ENCODE measurements at regions not wholly inside any gene's neighbourhood (a gene's known extent, or its start where the extent isn't known, plus 50 kb on each side); places are given as distances from the start of the nearest gene placed in this dataset.
A peak's percentile ranks its signal among the peaks of the same experiment; 100 is the strongest.
"Not testable (repeated sequence)": the region's sequence is repeated elsewhere in the genome, so short reads cannot be mapped to it uniquely, and the experiment has no call there.

- DNase-seq; in situ Hi-C loops (cut with MboI; ENCODE audit: low pct_ligation_motif_present in 1 of 4, low pct_unique_long_range_greater_than_20kb in 1 of 4, low sequenced_read_pairs in 3 of 4); H3K4me3 ChIP-seq; H3K9me3 ChIP-seq; H3K27me3 ChIP-seq; H3K27ac ChIP-seq; intact Hi-C loops (cut with DNase I; ENCODE audit: low total_unique reads); H3K36me3 ChIP-seq; H3K4me1 ChIP-seq: not testable (repeated sequence)
- WGBS, 2 donors (ENCODE audit: low coverage in 1 of 2) = 43% methylated on average over 2 of the region's 2 CpGs; no CpG with 5 or more reads in 1 of the 2 donors
Measured at GRCh38 chr2:87198422-87198821, 176.8 kb upstream of the PLGLB1 start.

GRCh38 chr2:87199228-87199627 lies 177.6 kb upstream of the PLGLB1 start:
- in situ Hi-C loops (cut with MboI; ENCODE audit: low pct_ligation_motif_present in 1 of 4, low pct_unique_long_range_greater_than_20kb in 1 of 4, low sequenced_read_pairs in 3 of 4); H3K27ac ChIP-seq; H3K27me3 ChIP-seq; H3K36me3 ChIP-seq; H3K9me3 ChIP-seq; H3K4me1 ChIP-seq; H3K4me3 ChIP-seq; DNase-seq; intact Hi-C loops (cut with DNase I; ENCODE audit: low total_unique reads): not testable (repeated sequence)
- WGBS, 2 donors (ENCODE audit: low coverage in 1 of 2) = no CpG with 5 or more reads among the region's 9 CpGs

- WGBS, 2 donors (ENCODE audit: low coverage in 1 of 2) = 94% methylated on average over 4 of the region's 8 CpGs; no CpG with 5 or more reads in 1 of the 2 donors
Measured at GRCh38 chr2:87204569-87205147, 183.0 kb upstream of the PLGLB1 start.

DNA sequence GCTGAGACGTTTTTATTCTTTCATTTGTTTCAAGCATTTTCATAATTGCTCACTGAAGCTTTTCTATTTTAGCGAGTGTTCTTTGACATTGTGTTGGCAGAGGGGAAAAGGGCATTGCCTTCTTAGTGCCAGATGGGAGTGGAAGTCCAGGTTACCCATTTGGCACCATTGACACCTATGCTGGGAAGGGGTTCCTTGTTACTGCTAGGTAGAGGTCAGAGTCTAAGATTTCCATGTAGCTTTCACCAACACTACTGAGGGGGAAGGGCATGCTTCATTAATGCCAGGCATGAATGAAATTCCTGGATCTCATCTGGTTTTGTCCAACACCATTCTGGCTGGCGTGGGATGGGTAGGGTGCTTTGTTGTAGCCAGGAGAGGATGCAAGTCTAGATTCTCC lies 191.3 kb upstream of the PLGLB1 start:
- DNase-seq; H3K4me1 ChIP-seq; H3K9me3 ChIP-seq; H3K27me3 ChIP-seq; intact Hi-C loops (cut with DNase I; ENCODE audit: low total_unique reads); H3K36me3 ChIP-seq; H3K4me3 ChIP-seq; H3K27ac ChIP-seq; in situ Hi-C loops (cut with MboI; ENCODE audit: low pct_ligation_motif_present in 1 of 4, low pct_unique_long_range_greater_than_20kb in 1 of 4, low sequenced_read_pairs in 3 of 4): not testable (repeated sequence)
- 88% methylated on average over 1 of the region's 3 CpGs; no CpG with 5 or more reads in 1 of the 2 donors for WGBS, 2 donors (ENCODE audit: low coverage in 1 of 2)

More at GRCh38 chr2:87204569-87205147, 183.0 kb upstream of the PLGLB1 start:
- H3K4me3 ChIP-seq; in situ Hi-C loops (cut with MboI; ENCODE audit: low pct_ligation_motif_present in 1 of 4, low pct_unique_long_range_greater_than_20kb in 1 of 4, low sequenced_read_pairs in 3 of 4); H3K27me3 ChIP-seq; H3K4me1 ChIP-seq; DNase-seq; H3K9me3 ChIP-seq; intact Hi-C loops (cut with DNase I; ENCODE audit: low total_unique reads); H3K36me3 ChIP-seq; H3K27ac ChIP-seq: not testable (repeated sequence)

DNA sequence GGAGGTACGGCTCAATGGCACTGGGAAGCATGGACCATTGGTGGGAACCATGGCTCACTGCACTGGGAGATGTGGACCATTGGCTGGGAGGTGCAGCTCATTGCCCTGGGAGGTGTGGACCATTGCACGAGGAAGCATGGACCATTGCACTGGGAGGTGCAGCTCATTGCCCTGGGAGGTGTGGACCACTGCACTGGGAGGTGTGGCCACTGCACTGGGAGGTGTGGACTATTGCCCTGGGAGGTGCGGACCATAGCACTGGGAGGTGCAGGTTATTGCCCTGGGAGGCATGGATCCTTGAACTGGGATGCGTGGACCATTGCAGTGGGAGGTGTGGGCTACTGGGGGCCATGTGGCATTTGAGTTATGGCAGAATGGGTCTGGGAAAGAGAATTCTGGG lies 195.4 kb upstream of the PLGLB1 start:
- H3K27me3 ChIP-seq; DNase-seq; in situ Hi-C loops (cut with MboI; ENCODE audit: low pct_ligation_motif_present in 1 of 4, low pct_unique_long_range_greater_than_20kb in 1 of 4, low sequenced_read_pairs in 3 of 4); H3K36me3 ChIP-seq; H3K4me1 ChIP-seq; H3K9me3 ChIP-seq; H3K4me3 ChIP-seq; H3K27ac ChIP-seq; intact Hi-C loops (cut with DNase I; ENCODE audit: low total_unique reads): not testable (repeated sequence)
- 20% methylated on average over 1 of the region's 4 CpGs; no CpG with 5 or more reads in 1 of the 2 donors for WGBS, 2 donors (ENCODE audit: low coverage in 1 of 2)

GRCh38 chr2:87217741-87218410 lies 196.2 kb upstream of the PLGLB1 start:
- H3K36me3 ChIP-seq; in situ Hi-C loops (cut with MboI; ENCODE audit: low pct_ligation_motif_present in 1 of 4, low pct_unique_long_range_greater_than_20kb in 1 of 4, low sequenced_read_pairs in 3 of 4); H3K27ac ChIP-seq; H3K4me1 ChIP-seq; H3K4me3 ChIP-seq; intact Hi-C loops (cut with DNase I; ENCODE audit: low total_unique reads); H3K27me3 ChIP-seq; H3K9me3 ChIP-seq: not testable (repeated sequence)
- WGBS, 2 donors (ENCODE audit: low coverage in 1 of 2) = 6% methylated on average over 6 of the region's 21 CpGs; no CpG with 5 or more reads in 1 of the 2 donors
- peak in 3 of 5 experiments; percentile 38 to 51 (median 50) for TF ChIP-seq CTCF (IDR thresholded peaks at IDR 0.05)
- DNase-seq = peak; percentile 71

DNA sequence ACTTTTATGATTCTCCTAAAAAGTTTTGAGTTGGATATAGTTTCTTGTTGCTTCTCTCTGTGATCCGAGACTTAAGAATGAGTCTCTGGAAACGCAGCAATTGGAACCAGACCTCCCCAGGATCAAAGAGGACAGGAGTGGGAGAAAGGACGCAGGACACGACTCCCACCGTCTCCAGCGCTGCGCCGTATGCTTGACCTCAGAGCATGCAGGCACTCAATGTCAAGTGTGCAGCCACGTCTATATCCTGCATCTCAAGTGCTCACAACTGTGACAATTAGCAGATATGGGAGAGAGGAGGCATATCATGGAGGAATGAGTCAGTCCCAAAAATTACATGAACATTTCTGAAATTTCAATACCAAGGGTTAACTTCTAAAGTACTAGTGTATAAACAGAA lies 199.0 kb upstream of the PLGLB1 start:
- in situ Hi-C loops (cut with MboI; ENCODE audit: low pct_ligation_motif_present in 1 of 4, low pct_unique_long_range_greater_than_20kb in 1 of 4, low sequenced_read_pairs in 3 of 4) = not testable (repeated sequence)

DNA sequence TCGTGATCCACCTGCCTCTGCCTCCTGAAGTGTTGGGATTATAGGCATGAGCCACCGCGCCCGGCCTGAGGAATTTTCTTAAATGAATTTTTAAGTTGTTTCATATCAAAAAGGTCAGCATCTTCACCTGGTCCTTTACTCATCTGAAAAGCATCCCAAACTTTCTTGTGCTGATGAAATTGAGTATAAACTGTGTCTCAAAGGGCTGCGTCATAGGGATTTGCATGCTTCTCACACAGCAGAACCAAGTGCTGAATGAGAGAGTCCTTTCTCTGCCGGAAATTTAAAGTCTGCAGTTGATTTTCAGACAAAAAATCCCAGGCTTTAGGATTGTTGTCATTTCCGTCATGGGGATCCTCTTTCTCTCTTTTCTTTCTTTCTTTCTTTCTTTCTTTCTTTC lies 200.5 kb upstream of the PLGLB1 start:
- 84 to 100% methylated on average over 3 to 7 of the region's 7 CpGs for WGBS, 2 donors (ENCODE audit: low coverage in 1 of 2)

More for the DNA sequence above, 199.0 kb upstream of the PLGLB1 start:
- H3K4me1 ChIP-seq; H3K36me3 ChIP-seq; H3K9me3 ChIP-seq; intact Hi-C loops (cut with DNase I; ENCODE audit: low total_unique reads); DNase-seq; H3K4me3 ChIP-seq; H3K27me3 ChIP-seq; H3K27ac ChIP-seq: not testable (repeated sequence)
- 63% methylated on average over 9 of the region's 9 CpGs; no CpG with 5 or more reads in 1 of the 2 donors for WGBS, 2 donors (ENCODE audit: low coverage in 1 of 2)

DNA sequence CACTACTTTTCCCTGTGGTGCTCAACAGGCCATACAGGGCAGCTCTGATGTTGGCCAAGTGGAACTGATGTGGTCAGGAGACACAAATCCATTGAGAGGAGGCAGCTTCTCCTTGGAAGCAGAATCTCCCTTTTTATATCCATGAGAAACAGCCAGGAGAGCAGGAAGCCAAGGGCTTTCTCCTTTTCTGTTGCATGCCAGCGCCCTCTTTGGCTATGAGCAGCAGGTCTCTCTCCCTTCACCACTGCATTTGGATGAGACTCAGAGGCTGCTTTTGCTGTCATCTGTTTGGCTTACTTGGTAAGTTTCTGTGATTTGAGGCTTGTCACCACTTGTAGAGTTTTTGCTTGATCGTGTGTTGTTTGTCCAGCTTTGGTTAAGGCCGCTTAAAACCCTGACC lies 202.2 kb upstream of the PLGLB1 start:
- H3K4me1 ChIP-seq; H3K27me3 ChIP-seq; H3K4me3 ChIP-seq; intact Hi-C loops (cut with DNase I; ENCODE audit: low total_unique reads); H3K27ac ChIP-seq; H3K9me3 ChIP-seq; DNase-seq; H3K36me3 ChIP-seq; in situ Hi-C loops (cut with MboI; ENCODE audit: low pct_ligation_motif_present in 1 of 4, low pct_unique_long_range_greater_than_20kb in 1 of 4, low sequenced_read_pairs in 3 of 4): not testable (repeated sequence)
- 25% methylated on average over 2 of the region's 3 CpGs; no CpG with 5 or more reads in 1 of the 2 donors for WGBS, 2 donors (ENCODE audit: low coverage in 1 of 2)

More for the DNA sequence above, 200.5 kb upstream of the PLGLB1 start:
- DNase-seq; H3K36me3 ChIP-seq; H3K9me3 ChIP-seq; in situ Hi-C loops (cut with MboI; ENCODE audit: low pct_ligation_motif_present in 1 of 4, low pct_unique_long_range_greater_than_20kb in 1 of 4, low sequenced_read_pairs in 3 of 4); H3K27me3 ChIP-seq; H3K4me3 ChIP-seq; intact Hi-C loops (cut with DNase I; ENCODE audit: low total_unique reads); H3K4me1 ChIP-seq; H3K27ac ChIP-seq: not testable (repeated sequence)
